Keratinocyte (primary cell): ENCODE measurements at regions not wholly inside any gene's neighbourhood (a gene's known extent, or its start where the extent isn't known, plus 50 kb on each side); places are given as distances from the start of the nearest gene placed in this dataset.

Experiments used
- DNase-seq: peaks from one replicate; pipeline ENCODE4 v3.0.0-alpha.2; 2011; ENCODE audit warnings: low read depth, missing footprints, low spot score
- FAIRE-seq: peaks from 2 replicates; lab custom pipeline; 2011; peaks lifted over from hg19 to GRCh38; lab: Jason Lieb, UNC
- H2AFZ ChIP-seq: 2 replicates; pipeline ENCODE4 v1.6.0; 2012; ENCODE audit warnings: low read length, control low read depth, inconsistent platforms; ENCODE audit not compliant: control insufficient read depth
- H3K27ac ChIP-seq: 2 replicates; pipeline ENCODE4 v1.5.1; 2011; ENCODE audit warnings: low read length; ENCODE audit not compliant: control insufficient read depth, insufficient read depth
- H3K27me3 ChIP-seq: 3 replicates; pipeline ENCODE4 v1.6.0; 2011; ENCODE audit warnings: low read length; ENCODE audit not compliant: control insufficient read depth, insufficient read depth; ENCODE audit errors: extremely low read depth
- H3K36me3 ChIP-seq, 2 experiments: 2 replicates in 1 of 2; 3 replicates in 1 of 2; pipeline ENCODE4 v1.5.1; 2011; ENCODE audit warnings: low read length in 2 of 2, mild to moderate bottlenecking in 1 of 2; ENCODE audit not compliant: control insufficient read depth in 2 of 2, insufficient read depth in 2 of 2; ENCODE audit errors: extremely low read depth in 1 of 2
- H3K4me1 ChIP-seq: 3 replicates; pipeline ENCODE4 v1.5.1; 2011; ENCODE audit warnings: low read length; ENCODE audit not compliant: control insufficient read depth, insufficient read depth; ENCODE audit errors: extremely low read depth
- H3K4me2 ChIP-seq: 3 replicates; pipeline ENCODE4 v1.6.0; 2011; ENCODE audit warnings: low read depth, low read length; ENCODE audit not compliant: control insufficient read depth, insufficient read depth; ENCODE audit errors: extremely low read depth
- H3K4me3 ChIP-seq, 3 experiments: fragments of 200-600 bp in 1 of 3; sonication (generic) in 1 of 3; 2 replicates in 2 of 3; 3 replicates in 1 of 3; pipeline ENCODE4 v1.5.1; 2011 to 2016; ENCODE audit warnings: low read length in 3 of 3, mild to moderate bottlenecking in 3 of 3, control low read depth in 2 of 3, inconsistent platforms in 1 of 3, low read depth in 1 of 3, mixed read lengths in 1 of 3, mixed run types in 1 of 3, moderate library complexity in 1 of 3; ENCODE audit not compliant: control insufficient read depth in 2 of 3, insufficient read depth in 2 of 3; ENCODE audit errors: extremely low read depth in 1 of 3
- H3K79me2 ChIP-seq: 2 replicates; pipeline ENCODE4 v1.6.0; 2012; ENCODE audit warnings: low read length; ENCODE audit not compliant: control insufficient read depth, insufficient read depth
- H3K9ac ChIP-seq: 3 replicates; pipeline ENCODE4 v1.6.0; 2011; ENCODE audit warnings: low read length; ENCODE audit not compliant: control insufficient read depth, insufficient read depth; ENCODE audit errors: extremely low read depth
- H3K9me1 ChIP-seq: 3 replicates; pipeline ENCODE4 v1.6.0; 2011; ENCODE audit warnings: low read length; ENCODE audit not compliant: control insufficient read depth, insufficient read depth; ENCODE audit errors: extremely low read depth
- H3K9me3 ChIP-seq: 2 replicates; pipeline ENCODE4 v1.5.1; 2012; ENCODE audit warnings: low read depth, low read length; ENCODE audit not compliant: control insufficient read depth
- H4K20me1 ChIP-seq: 3 replicates; pipeline ENCODE4 v1.6.0; 2011; ENCODE audit warnings: low read length; ENCODE audit not compliant: control insufficient read depth, insufficient read depth; ENCODE audit errors: extremely low read depth
- CTCF ChIP-seq, 3 experiments: IDR thresholded peaks in 1 of 3; conservative IDR thresholded peaks in 1 of 3; optimal IDR thresholded peaks in 1 of 3; 2 replicates in 2 of 3; 3 replicates in 1 of 3; pipeline versions ENCODE3 to v1.5.1; 2011; ENCODE audit warnings: low read length in 3 of 3, mild to moderate bottlenecking in 3 of 3, moderate library complexity in 2 of 3, control low read depth in 1 of 3, inconsistent platforms in 1 of 3; ENCODE audit not compliant: insufficient read depth in 2 of 3; ENCODE audit errors: extremely low read depth in 1 of 3
- EZH2 ChIP-seq: IDR thresholded peaks from one replicate; pipeline ENCODE4 v1.6.1; 2012; ENCODE audit warnings: inconsistent platforms, mild to moderate bottlenecking, low read length, moderate library complexity
- dilution Hi-C: fragments of 300-500 bp; cut with MboI; formaldehyde crosslinking; loops from one replicate; pipeline ENCODE4 v1.7.0; 2020; ENCODE audit warnings: low sequenced_read_pairs; ENCODE audit not compliant: extremely low pct_ligation_motif_present

GRCh38 chr4:144421056-144421455 lies 224.9 kb upstream of the HHIP start:
- Histone ChIP-seq H3K9me1 (no peaks in the 10 kb centered on the region), H3K4me3 (no peak overlapping the region), H3K4me2 (no peak overlapping the region), H2AFZ (no peak overlapping the region), H4K20me1 (no peaks in the 10 kb centered on the region), H3K36me3 (no peaks in the 10 kb centered on the region), H3K4me1 (no peaks in the 10 kb centered on the region), H3K9ac (no peak overlapping the region), H3K9me3 (no peaks in the 10 kb centered on the region), H3K79me2 (no peaks in the 10 kb centered on the region), H3K27me3 (no peaks in the 10 kb centered on the region), H3K27ac (no peak overlapping the region)
- DNase-seq, result no peak
- dilution Hi-C loops, result no loop called here
- TF ChIP-seq CTCF (optimal IDR thresholded peaks at IDR 0.05 in 1 of 3, IDR thresholded peaks at IDR 0.05 in 1 of 3, conservative IDR thresholded peaks at IDR 0.05 in 1 of 3; ENCODE audit: extremely low read depth in 1 of 3, insufficient read depth in 2 of 3, low read length in 3 of 3), result no peak
- no peak for TF ChIP-seq EZH2
- no peak for FAIRE-seq

DNA sequence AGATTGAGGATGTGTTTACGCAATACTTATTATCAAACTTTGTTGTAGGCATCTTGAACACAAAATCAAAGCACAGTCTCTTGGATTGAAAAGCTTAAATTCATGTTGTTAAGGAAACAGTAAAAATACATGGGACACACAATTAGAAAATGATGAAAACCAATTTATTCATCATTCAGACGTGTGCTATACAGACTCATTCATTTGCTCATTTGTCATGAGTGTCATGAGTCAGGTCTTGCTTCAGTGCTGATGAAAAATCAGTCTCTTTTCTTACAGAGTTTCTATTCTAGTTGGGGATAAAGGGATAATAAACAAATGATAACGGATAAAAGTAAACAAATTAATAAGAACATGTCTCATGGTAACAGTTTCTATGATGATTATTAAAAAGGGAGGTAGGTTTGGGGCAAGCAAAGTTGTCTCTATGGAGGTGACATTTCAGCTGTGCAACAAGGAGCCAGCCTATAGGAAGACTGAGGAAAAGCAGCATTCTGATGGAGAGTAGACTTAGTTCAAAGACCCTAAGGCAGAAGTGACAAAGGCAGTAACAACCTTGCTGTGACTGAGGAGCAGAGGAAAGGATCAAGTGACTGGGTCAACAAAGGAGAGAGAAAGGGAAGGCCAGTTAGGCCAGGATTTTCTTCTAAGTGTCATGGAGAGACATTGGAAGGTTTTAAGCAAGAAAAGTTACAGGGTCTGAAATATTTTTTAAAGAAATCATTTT lies 224.0 kb upstream of the HHIP start:
- Histone ChIP-seq H3K9me3 (no peaks in the 10 kb centered on the region), H3K4me2 (no peak overlapping the region), H3K79me2 (no peaks in the 10 kb centered on the region), H3K4me1 (no peaks in the 10 kb centered on the region), H3K36me3 (no peaks in the 10 kb centered on the region), H3K9me1 (no peaks in the 10 kb centered on the region), H4K20me1 (no peaks in the 10 kb centered on the region), H3K9ac (no peak overlapping the region), H2AFZ (no peak overlapping the region), H3K27me3 (no peaks in the 10 kb centered on the region), H3K27ac (no peak overlapping the region), H3K4me3 (no peak overlapping the region)
- no peak for FAIRE-seq
- TF ChIP-seq EZH2 (no peak), CTCF (optimal IDR thresholded peaks at IDR 0.05 in 1 of 3, IDR thresholded peaks at IDR 0.05 in 1 of 3, conservative IDR thresholded peaks at IDR 0.05 in 1 of 3; ENCODE audit: extremely low read depth in 1 of 3, insufficient read depth in 2 of 3, low read length in 3 of 3) (no peak)
- dilution Hi-C loops, result no loop called here
- DNase-seq, result no peak
